Right renal pelvis (tissue), 4 donors: ENCODE measurements at regions not wholly inside any gene's neighbourhood (a gene's known extent, or its start where the extent isn't known, plus 50 kb on each side); places are given as distances from the start of the nearest gene placed in this dataset.

Experiments
- DNase-seq, 4 donors: peaks; one replicate each; pipeline ENCODE4 v3.0.0-alpha.2; 2013; ENCODE audit warnings: low read depth in 4 of 4, low spot score in 3 of 4, missing footprints in 1 of 4

DNA sequence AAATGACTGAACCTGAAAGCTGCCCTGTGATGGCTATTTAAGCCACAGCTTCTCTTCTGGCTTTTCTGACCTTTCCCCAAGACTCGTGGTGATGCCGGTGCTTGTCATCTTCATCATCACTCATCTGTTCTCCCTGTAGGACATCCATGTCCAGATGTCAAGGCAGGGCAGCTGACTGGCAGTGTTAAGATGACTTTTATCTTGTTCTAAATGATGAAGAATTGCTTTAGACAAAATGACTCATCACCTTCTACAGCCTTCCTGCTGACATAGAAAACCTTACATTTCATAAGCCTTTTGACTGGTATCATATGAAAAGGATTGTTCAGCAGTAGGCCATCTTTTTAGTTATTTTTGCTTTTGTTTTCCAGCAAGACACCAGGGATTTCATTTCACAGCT is 67.0 kb upstream of the GPR149 start:
- DNase-seq = no peak

DNA sequence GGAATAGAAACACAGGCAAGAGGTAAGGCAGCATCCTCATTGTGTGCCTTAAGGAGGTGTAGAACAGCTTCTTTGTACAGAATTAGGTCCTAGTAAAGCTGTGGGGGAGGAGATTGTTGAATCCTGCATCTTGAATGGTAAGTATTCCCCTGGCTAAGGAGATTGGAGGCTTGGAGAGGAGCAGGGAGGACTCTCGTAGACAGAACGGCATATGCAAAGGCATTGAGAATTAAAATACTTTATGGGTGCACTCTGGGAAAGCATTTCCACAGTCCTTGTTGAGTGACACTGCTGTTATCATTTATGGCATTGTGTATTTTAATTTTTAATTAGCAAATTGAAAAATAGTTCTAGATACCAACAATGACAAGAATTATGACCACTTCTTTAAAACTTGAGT is 66.5 kb upstream of the GPR149 start:
- DNase-seq = no peak

DNA sequence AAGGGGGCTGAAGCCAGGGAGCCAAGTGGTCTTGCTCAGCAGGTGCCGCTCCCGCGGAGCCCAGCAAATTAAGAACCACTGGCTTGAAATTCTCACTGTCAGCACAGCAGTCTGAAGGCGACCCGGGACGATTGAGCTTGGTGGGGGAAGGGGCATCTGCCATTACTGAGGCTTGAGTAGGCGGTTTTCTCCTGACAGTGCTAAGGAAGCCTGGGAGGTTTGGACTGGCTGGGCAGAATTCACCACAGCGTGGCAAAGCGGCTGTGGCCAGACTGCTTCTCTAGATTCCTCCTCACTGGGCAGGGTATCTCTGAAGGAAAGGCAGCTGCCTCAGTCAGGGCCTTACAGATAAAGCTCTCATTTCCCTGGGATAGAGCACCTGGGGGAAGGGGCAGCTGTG is 57.0 kb upstream of the GPR149 start:
- DNase-seq = no peak

DNA sequence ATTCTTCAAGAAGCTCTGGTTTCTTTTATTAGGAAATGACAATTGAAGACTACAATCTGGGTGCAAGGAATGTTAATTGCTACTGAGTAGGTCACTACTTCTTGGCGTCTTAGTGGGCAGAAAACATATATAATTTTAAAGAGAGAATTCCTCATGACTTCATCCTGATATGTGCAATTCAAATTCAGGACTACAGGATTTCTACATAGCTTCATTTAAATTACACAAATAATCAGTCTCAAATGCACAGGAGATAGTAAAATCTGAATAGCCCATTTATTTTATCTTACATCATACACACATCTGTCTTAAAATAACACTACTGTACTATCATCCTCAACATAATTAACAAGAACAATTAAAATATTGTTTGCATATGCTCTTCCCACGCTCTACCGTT is 52.5 kb upstream of the GPR149 start:
- DNase-seq = no peak

DNA sequence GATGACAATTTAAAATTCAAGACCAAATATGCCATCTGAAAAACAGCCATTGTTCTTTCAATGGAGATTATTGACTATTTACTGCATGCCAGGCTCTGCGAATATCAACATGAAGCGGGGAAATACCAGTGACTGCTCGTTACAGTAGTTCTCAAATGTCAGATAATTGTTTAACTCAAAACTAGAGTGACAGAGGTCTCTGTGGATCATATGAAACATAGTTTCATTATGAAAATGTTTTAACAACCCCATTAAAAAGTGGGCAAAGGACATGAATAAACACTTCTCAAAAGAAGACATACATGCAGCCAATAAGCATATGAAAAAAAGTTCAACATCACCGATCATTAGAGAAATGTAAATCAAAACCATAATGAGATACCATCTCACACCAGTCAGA is 50.0 kb upstream of the GPR149 start:
- DNase-seq = no peak
